PC-3 (cell line): ENCODE measurements at regions not wholly inside any gene's neighbourhood (a gene's known extent, or its start where the extent isn't known, plus 50 kb on each side); places are given as distances from the start of the nearest gene placed in this dataset.
"Not testable (repeated sequence)": the region's sequence is repeated elsewhere in the genome, so short reads cannot be mapped to it uniquely, and the experiment has no call there.

Experiments used
- ATAC-seq: fragments of 200-7000 bp; cut with Tn5 transposase; 2 replicates; pipeline ENCODE4 v1.9.1; 2020; ENCODE audit warnings: mild to moderate bottlenecking, moderate library complexity
- BruUV-seq: library from RNA; stranded (reverse); fragments of 400-500 nt; replicated peaks from 2 replicates; lab custom pipeline; 2021; lab: Mats Ljungman, UMichigan
- CTCF ChIA-PET: fragments of 300-600 bp; sonication (Branson Sonifier 250); formaldehyde crosslinking; loops from one replicate; lab custom pipeline; 2022; ENCODE audit warnings: antibody characterized with exemption; lab: Charles Lee
- POLR2A ChIA-PET: fragments of 300-600 bp; sonication (Branson Sonifier 250); formaldehyde crosslinking; loops from one replicate; lab custom pipeline; 2022; ENCODE audit warnings: antibody characterized with exemption; ENCODE audit not compliant: unreplicated experiment; lab: Charles Lee
- DNase-seq: peaks from one replicate; pipeline ENCODE4 v3.0.0-alpha.2; 2015
- H2AFZ ChIP-seq: fragments of 300-600 bp; sonication (generic); 2 replicates; pipeline ENCODE4 v1.6.0; 2016; ENCODE audit warnings: antibody characterized with exemption, low read length
- H3F3A ChIP-seq: fragments of 300-600 bp; sonication (generic); one replicate; pipeline ENCODE4 v1.6.0; 2017; ENCODE audit warnings: antibody characterized with exemption, low read length, control low read depth, mild to moderate bottlenecking; ENCODE audit not compliant: unreplicated experiment
- H3K27ac ChIP-seq: fragments of 300-600 bp; sonication (generic); 2 replicates; pipeline ENCODE4 v1.5.1; 2016; ENCODE audit warnings: mild to moderate bottlenecking, low read length
- H3K27me3 ChIP-seq: fragments of 300-600 bp; sonication (generic); 2 replicates; pipeline ENCODE4 v1.6.1; 2016; ENCODE audit warnings: low read length, mixed read lengths
- H3K36me3 ChIP-seq: fragments of 300-600 bp; sonication (generic); 2 replicates; pipeline ENCODE4 v1.6.1; 2016; ENCODE audit warnings: low read depth, mixed run types, low read length, mixed read lengths
- H3K4me1 ChIP-seq: fragments of 300-600 bp; sonication (generic); 2 replicates; pipeline ENCODE4 v1.5.1; 2016; ENCODE audit warnings: low read length; ENCODE audit not compliant: insufficient read depth
- H3K4me2 ChIP-seq: fragments of 300-600 bp; sonication (generic); 2 replicates; pipeline ENCODE4 v1.6.0; 2016; ENCODE audit warnings: low read length
- H3K4me3 ChIP-seq: fragments of 300-600 bp; sonication (generic); 2 replicates; pipeline ENCODE4 v1.5.1; 2016; ENCODE audit warnings: mild to moderate bottlenecking, low read length, mixed read lengths
- H3K79me2 ChIP-seq: fragments of 300-600 bp; sonication (generic); 2 replicates; pipeline ENCODE4 v1.6.1; 2017; ENCODE audit warnings: low read length, mixed read lengths
- H3K9ac ChIP-seq: fragments of 300-600 bp; sonication (generic); 2 replicates; pipeline ENCODE4 v1.6.0; 2016; ENCODE audit warnings: mild to moderate bottlenecking, low read length
- H3K9me2 ChIP-seq: fragments of 300-600 bp; sonication (generic); replicated peaks from 2 replicates; pipeline ENCODE4 v1.6.1; 2016; ENCODE audit warnings: mixed run types, low read length, mixed read lengths
- H3K9me3 ChIP-seq: fragments of 300-600 bp; sonication (generic); 2 replicates; pipeline ENCODE4 v1.6.1; 2016; ENCODE audit warnings: low read length, mixed read lengths
- H4K20me1 ChIP-seq: fragments of 300-600 bp; sonication (generic); 2 replicates; pipeline ENCODE4 v1.6.1; 2016; ENCODE audit warnings: low read length, mixed read lengths
- CTCF ChIP-seq: fragments of 300-600 bp; sonication (generic); conservative IDR thresholded peaks from 2 replicates; pipeline ENCODE4 v1.5.1; 2017; ENCODE audit warnings: antibody characterized with exemption, low read depth, mild to moderate bottlenecking, low read length
- EZH2 ChIP-seq: fragments of 300-600 bp; sonication (generic); IDR thresholded peaks from one replicate; pipeline ENCODE4 v1.6.1; 2017; ENCODE audit warnings: antibody characterized with exemption, mild to moderate bottlenecking, low read length; ENCODE audit not compliant: unreplicated experiment
- EZH2phosphoT487 ChIP-seq: fragments of 300-600 bp; sonication (generic); IDR thresholded peaks from 2 replicates; pipeline ENCODE4 v1.6.1; 2018; ENCODE audit warnings: mild to moderate bottlenecking, antibody characterized with exemption, low read length, borderline replicate concordance
- intact Hi-C: fragments of 100-400 bp; cut with micrococcal nuclease; formaldehyde crosslinking; loops from 2 replicates; pipeline ENCODE4 v1.9.0; 2023

- CTCF ChIA-PET = no interaction called here
- no peak overlapping the region for H3K4me2 ChIP-seq
- intact Hi-C loops = no loop called here
Measured at GRCh38 chr7:145698526-145699262, 417.9 kb upstream of the CNTNAP2 start.

GRCh38 chr7:145697412-145698107, 419.0 kb upstream of the CNTNAP2 start:
- H3K36me3 ChIP-seq, H3K4me2 ChIP-seq, intact Hi-C loops, DNase-seq, POLR2A ChIA-PET, H3K9me3 ChIP-seq, H3K79me2 ChIP-seq, H3F3A ChIP-seq, H3K4me3 ChIP-seq, H3K4me1 ChIP-seq, H3K27me3 ChIP-seq, H3K9ac ChIP-seq, CTCF ChIA-PET, H2AFZ ChIP-seq, H3K27ac ChIP-seq, ATAC-seq, H3K9me2 ChIP-seq, BruUV-seq, H4K20me1 ChIP-seq: not testable (repeated sequence)

More at GRCh38 chr7:145698526-145699262, 417.9 kb upstream of the CNTNAP2 start:
- no peaks in the 10 kb centered on the region for H3K79me2 ChIP-seq
- H3K9ac ChIP-seq = no peak overlapping the region
- no peaks in the 10 kb centered on the region for H3K9me3 ChIP-seq
- no peaks in the 10 kb centered on the region for H3F3A ChIP-seq
- H4K20me1 ChIP-seq = no peaks in the 10 kb centered on the region
- no TSS peak for BruUV-seq
- peak; percentile 48 for DNase-seq
- POLR2A ChIA-PET = no interaction called here
- no peak overlapping the region for H3K27ac ChIP-seq
- no peaks in the 10 kb centered on the region for H3K36me3 ChIP-seq
- TF ChIP-seq EZH2phosphoT487 (no peak), EZH2 (no peak), CTCF (no peak)
- no peak overlapping the region for H3K4me3 ChIP-seq
- peak; percentile 13; the same call in 1 of the 2 replicates for ATAC-seq
- H3K4me1 ChIP-seq = no peaks in the 10 kb centered on the region
- H2AFZ ChIP-seq = no peak overlapping the region
- H3K27me3 ChIP-seq = peaks cover 13% of the 10 kb centered on the region; the same call in 1 of the 2 replicates
- no peaks in the 10 kb centered on the region for H3K9me2 ChIP-seq

- no peak for DNase-seq
- no peak for TF ChIP-seq EZH2
- no peak for TF ChIP-seq EZH2phosphoT487
- no peak for TF ChIP-seq CTCF
- H3K9ac ChIP-seq = no peak overlapping the region
- H3K4me3 ChIP-seq = no peak overlapping the region
- intact Hi-C loops = no loop called here
- H3K36me3 ChIP-seq = no peaks in the 10 kb centered on the region
- ATAC-seq = no peak
- no peaks in the 10 kb centered on the region for H3K9me3 ChIP-seq
- CTCF ChIA-PET = no interaction called here
- no peak overlapping the region for H3K4me2 ChIP-seq
- peaks cover 7% of the 10 kb centered on the region; the same call in 1 of the 2 replicates for H3K27me3 ChIP-seq
- H3K9me2 ChIP-seq = no peaks in the 10 kb centered on the region
- no peaks in the 10 kb centered on the region for H3F3A ChIP-seq
- H3K4me1 ChIP-seq = no peaks in the 10 kb centered on the region
- no peaks in the 10 kb centered on the region for H4K20me1 ChIP-seq
- no peaks in the 10 kb centered on the region for H3K79me2 ChIP-seq
- no peak overlapping the region for H2AFZ ChIP-seq
- POLR2A ChIA-PET = no interaction called here
- no peak overlapping the region for H3K27ac ChIP-seq
- no TSS peak for BruUV-seq
Measured at GRCh38 chr7:145696071-145696470, 420.5 kb upstream of the CNTNAP2 start.
